ENCODE measurements at regions not wholly inside any gene's neighbourhood (a gene's known extent, or its start where the extent isn't known, plus 50 kb on each side); places are given as distances from the start of the nearest gene placed in this dataset.
"Not testable (repeated sequence)": the region's sequence is repeated elsewhere in the genome, so short reads cannot be mapped to it uniquely, and the experiment has no call there.

DNA sequence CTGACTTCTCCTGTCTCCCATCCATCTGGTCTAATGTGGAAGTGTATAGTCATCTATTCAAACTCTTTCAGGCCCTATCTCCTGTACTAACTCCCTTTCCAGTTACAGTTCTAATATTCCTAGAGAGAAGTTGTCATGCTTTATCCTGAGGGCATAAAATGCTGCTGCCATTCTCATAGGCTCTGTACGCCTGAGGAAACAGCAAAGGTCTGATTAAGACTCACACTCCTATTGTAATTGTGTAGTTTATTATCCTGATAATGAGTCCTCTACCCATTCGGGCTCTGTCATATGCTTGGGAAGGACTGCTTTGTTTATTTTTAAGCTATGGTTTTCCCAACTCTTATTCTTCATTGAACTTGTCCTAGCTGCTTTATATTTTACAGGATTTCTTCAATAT, 290.4 kb downstream of the TMEM38B start:
- no peak for DNase-seq

DNA sequence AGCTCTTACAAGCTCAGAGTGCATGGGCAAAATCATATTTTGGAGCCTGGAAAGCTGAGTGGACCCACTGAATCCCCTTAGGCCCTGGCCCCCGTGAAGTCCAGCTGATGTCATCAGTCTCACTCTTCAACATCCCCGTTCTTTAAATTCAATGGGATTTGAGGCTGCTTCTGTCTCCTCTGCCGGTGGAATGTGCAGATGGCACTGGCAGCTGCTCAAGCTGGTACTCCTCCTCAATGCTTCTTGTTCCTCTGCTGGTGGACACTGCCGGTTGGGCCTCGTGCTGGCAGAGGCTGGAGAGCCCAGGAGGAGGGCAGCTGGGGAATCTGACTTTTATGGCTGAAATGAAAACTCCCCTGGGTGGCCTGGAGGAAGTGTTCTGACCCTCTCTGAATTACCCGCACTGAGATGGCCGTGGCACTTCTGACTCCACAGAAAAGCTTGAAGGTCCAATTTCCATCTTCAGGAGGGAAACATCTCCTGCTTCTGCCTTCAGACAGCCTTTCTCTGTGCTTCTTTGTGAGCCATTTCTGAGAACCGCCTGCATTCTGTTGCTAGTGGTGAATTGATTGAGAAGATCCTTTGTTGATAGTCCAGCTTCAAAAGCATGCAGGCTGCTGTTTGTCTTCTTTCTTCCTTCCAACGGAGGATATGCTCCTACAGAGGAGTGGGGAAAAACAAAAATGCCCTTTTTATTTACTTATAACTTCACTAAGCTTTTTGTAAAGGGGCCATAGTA, 298.9 kb downstream of the TMEM38B start:
- DNase-seq: no peak

DNA sequence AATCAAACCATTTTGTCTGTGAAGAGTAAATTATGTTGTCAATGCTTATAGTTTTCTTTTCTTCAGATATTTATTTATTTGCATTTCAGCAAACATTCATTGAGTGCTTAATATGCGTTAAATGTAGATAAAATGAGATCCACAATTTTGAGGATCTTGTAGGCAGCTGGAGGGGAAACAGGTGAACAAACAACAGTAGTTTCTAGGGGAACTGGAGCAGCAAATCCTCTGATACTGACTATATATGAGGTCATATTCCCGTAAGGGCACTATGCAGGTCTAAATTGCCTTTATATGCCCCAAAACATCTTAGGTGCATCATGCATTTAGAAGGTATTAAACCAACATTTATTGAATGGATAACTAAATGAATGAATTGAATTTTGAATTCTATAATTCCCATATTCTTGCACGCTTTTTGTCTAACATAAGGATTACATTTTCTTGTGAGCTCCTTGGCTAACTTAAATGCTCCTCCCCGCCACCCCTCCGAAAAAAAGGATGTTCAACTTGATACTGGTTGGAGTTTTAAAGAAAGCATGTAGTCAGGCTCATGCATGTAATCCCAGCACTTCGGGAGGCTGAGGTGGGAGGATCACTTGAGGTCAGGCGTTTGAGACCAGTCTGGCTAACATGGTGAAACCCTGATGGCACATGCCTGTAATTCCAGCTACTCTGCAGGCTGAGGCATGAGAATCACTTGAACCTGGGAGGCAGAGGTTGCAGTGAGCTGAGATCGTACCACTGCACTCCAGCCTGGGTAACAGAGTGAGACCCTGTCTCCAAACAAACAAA, 299.8 kb downstream of the TMEM38B start:
- DNase-seq: no peak

DNA sequence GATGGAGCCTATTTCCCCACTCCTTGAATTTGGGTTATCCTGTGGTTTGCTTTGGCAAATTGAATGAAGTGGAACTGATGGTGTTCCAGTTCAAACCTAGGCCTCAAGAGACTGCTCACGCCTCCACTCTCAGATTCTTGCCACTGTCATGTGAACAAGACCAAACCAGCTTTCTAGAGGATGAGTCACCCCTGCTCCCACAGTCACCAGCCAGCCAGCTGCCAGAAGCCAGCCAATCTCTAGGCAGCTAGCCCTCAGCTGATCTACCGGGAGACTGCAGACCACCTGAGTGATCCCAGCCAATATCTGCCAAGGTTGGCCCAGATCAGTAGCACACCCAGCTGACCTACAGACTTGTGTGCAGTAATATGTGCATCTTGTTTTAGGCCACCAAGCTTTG, 300.6 kb downstream of the TMEM38B start:
- DNase-seq: no peak

DNA sequence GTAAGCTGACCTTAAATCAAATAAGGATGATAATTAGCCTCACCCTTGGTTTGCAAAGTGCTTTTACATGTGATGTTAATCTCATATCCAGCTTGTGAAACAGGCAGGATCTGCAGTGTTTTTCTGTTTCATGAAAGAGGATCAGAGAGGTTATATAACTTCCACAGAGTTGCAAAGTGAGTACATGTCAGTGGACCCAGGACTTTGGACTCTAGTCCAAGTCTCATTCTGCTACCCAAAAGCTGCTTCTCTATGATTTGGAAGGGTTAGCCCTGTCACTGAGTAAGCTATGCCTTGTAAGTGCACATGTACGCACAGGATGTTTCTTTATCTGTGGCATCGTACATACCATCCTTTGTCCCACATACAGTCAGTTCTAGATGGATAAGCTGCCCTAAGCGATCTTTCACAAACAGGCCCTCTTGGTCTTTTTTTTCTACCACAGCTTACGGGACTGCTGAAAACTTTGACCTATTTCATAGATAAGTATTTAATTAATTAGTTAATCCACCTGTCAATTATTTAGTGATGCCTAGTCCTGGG, 322.9 kb downstream of the TMEM38B start:
- DNase-seq: no peak

DNA sequence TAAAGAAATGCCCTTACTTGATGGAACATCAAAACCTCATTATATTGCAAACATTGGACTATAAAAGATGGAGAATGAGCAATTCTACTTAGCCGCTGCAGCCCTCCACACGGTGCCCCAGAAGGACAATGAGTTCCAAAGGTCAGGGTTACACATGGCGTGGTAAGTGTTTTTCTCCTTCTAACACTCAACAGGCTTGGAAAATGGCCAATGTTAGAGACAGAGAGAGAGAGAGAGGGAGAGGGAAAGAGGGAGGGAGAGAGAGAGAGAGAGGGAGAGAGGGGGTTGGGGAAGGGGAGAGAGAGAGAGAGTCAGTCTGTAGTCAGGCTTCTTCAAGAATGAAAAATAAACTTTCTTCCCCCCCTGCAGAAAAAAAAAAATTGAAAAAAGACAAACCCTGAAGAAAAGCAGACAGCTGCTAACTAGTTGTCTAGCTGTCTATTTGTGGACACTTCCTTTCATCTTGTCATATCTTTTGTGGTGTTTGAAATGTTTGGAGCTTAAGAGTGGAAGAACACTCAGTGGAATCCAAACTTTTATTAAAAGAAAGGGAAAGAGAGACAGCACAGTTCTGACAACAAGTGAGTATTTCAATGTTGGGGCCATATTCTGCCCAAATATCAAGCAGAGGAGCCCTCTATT, 324.8 kb downstream of the TMEM38B start:
- no peak for DNase-seq

DNA sequence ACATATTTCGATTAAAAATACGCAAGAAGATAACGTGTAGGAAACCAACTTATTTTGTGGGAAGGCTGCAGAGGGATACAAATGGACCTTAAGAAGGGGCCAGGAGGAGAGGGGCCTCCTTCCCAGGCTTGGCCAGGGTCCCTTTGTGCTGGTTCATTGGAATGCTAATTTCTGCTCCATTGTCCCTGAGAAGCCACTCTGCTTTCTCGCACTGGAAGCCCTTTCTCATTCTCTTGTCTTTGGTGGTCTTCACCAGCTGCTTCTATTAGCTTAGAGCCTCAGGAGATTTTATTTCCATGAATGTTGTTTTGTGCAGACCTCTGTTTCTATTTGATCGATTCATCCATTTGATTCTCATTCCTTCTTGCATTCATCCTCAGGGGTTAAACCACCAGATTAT, 325.4 kb downstream of the TMEM38B start:
- no peak for DNase-seq

DNA sequence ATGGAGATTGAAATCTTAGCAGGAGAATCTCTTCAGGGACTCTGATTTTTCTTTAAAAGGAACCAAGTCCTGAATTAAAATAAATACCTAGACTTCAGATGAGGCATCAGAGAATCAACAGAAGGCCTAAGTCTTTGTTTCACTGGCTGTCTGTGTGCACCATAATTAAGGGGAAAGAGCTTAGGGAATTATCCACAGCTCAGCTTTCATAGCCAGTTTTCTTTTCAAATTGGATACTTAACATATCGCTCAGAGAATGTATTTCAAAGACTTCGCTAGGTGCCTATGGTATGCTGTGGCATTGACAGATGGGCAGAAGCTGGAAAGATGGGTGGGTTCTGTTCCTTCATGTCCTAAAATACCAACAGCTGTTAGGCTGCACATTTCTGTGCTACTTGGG, 325.8 kb downstream of the TMEM38B start:
- DNase-seq: no peak

DNA sequence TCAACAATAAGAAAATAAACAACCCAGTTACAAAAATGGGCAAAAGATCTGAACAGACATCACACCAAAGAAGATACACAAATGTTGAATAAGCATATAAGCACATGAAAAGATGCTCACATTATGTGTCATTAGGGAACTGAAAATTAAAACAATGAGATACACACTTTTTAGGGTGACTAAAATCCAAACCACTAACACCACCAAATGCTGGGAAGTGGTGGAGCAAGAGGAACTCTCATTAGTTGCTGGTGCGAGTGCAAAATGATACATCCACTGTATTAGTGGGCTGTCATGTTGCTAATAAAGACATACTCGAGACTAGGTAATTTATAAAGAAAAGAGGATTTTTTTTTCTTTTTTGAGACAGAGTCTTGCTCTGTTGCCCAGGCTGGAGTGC, 329.1 kb downstream of the TMEM38B start:
- no peak for DNase-seq

DNA sequence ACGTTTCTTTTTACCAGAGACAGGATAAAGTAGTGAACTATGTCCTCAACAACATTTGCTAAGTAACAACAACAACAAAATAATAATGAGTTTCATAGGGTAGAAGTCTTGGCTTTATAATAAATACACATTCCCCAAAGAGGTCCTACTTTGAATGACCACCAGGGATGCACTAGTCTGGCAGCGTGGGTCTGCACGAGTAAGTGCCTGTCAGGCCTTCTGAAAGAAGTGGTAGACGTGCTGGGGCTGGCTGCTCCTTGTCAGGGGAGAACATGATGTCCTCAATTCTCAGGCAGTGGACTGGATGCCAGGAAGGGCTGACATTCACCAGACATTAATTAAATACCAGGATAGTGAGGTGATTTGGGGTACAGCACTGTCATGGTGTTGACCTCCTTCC, 331.1 kb downstream of the TMEM38B start:
- DNase-seq: no peak

DNA sequence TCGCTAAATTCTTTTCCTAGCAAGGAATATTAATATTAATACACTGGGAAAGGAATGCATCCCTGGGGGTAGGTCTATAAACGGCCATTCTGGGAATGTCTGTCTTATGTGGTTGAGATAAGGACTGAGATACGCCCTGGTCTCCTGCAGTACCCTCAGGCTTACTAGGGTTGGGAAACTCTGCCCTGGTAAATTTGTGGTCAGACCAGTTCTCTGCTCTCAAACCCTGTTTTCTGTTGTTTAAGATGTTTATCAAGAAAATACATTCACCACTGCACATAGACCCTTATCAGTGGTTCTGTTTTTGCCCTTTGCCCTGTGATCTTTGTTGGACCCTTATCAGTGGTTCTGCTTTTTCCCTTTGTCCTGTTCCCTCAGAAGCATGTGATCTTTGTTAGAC, 335.8 kb downstream of the TMEM38B start:
- DNase-seq: not testable (repeated sequence)

DNA sequence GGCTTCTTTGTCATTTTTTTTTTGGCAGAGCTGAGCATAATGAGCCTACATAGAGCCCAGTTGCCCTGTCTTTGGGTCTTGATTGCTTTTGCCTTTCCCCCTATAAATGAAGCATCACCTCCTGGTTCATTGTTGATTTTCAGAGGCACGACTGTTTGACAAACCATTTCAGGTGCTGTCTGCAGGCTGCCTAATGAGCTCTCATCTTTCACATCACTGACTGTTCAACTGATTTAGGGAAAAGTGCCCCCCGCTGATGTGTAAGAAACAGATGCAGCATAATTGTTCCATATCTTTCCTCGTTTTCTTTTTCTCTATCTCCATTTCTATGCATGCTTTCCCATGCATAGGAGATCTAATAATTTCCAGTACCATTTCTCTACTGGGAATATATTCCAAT, 338.6 kb downstream of the TMEM38B start:
- no peak for DNase-seq

DNA sequence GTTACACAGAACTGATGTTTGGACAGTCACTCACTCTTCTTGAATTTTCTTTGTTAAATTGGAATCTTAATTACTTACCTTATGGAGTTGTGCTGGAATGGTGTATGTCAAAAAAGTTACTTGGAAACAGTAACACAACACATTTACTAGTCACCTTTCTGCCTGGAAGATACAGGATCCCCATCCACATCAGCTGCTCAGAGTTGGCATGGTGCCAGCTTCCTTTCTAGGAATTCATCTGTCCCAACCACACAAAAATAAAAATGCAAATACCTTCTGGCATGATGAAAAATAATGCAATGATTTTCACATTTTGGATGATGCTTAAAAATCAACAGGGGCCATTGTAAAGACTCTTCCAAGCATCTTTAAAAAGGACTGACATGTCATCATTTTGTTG, 341.5 kb downstream of the TMEM38B start:
- DNase-seq: no peak

DNA sequence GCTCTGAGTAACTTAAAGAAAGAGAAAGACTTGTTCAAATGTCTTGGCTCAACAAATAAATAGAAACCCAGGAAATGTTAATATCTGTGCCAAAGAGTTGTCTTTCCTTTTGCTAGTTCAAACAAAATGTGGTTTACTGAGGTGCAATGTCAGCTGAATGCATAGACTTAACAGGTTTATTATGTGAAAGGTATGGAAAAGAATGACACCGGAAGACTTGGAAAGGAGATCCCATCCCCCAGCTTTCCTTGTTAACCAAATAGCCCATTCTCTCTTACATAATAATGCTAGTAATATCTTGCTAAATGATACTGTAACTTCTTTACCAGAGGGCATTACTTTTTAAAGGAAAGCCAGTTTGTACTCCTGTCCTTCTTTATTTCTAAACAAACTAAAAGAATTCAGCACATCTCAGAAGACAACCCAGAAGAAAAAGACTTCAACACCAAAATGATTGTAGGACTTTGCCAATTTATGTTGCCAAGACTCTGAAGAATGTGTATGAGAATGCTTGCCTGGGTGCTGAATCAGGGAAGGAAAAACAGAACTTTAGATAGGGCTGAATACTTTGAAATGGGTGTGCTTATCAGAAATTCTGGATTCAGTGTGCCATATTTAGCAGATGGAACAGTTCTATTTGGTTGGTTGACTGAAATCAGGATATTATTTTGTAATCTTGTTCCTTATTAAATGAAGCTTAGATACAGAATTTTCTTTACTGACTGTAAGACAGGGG, 344.1 kb downstream of the TMEM38B start:
- DNase-seq: no peak

DNA sequence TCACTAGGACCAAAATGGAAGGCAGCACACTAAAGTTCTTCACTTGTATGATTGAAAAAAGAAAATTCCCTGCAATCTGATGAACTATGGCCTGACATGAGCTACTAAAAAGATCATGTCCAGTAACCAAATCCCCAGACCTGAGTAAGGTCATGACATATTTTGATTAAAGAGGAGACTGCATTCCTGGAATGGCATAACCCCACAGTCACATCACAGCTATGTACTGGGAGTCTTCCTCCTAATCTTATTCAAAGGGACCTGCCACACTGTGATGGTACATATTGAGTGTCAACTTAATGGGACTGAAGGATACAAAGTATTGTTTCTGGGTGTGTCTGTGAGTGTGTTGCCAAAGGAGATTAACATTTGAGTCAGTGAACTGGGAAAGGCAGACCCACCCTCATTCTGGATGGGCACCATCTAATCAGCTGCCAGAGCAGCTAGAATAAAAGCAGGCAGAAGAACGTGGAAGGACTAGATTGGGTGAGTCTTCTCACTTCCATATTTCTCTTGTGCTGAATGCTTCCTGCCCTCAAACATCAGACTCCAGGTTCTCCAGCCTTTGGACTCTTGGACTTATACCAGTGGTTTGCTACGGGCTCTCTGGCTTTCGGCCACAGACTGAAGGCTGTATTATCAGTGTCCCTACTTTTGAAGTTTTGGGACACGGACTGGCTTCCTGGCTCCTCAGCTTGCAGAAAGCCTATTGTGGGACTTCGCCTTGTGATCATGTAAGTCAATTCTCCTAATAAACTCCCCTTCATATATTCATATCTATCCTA, 345.0 kb downstream of the TMEM38B start:
- DNase-seq: no peak

DNA sequence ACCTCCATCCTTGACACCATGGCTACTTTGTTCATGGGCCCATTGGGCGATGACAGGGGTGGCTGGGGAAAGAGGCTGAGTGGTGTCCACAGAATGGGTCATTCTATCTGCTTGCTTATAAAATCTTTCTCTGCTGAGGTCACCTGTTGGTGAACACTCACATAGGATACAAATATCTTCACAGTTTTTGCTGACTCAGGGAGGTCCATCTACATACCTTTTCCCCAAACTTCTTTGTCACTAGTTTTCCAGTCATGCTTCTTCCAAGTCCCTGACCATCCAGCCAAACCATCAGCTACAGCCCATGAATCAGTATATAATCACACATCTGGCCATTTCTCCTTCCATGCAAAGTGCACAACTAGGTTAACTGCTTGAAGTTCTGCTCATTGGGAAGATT, 347.6 kb downstream of the TMEM38B start:
- DNase-seq: not testable (repeated sequence)

DNA sequence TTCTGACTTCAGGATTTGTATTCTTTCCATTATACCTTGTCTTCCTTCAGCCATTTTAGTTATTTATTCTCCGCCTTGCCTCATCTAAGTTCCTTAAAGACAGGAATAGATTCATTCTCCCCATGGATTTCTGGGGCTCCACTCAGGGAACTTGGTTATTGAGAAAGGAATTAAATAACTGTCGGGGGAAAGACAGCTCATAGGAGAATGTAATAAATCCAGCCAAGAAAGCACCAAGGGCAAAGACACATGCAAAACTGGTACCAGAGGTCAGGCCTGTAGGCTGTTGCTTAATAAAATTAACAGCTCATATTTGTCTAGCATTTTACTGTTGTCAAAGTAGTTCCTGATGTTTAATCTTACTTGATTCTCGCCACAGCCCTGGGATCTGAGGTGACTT, 357.2 kb downstream of the TMEM38B start:
- DNase-seq: no peak

DNA sequence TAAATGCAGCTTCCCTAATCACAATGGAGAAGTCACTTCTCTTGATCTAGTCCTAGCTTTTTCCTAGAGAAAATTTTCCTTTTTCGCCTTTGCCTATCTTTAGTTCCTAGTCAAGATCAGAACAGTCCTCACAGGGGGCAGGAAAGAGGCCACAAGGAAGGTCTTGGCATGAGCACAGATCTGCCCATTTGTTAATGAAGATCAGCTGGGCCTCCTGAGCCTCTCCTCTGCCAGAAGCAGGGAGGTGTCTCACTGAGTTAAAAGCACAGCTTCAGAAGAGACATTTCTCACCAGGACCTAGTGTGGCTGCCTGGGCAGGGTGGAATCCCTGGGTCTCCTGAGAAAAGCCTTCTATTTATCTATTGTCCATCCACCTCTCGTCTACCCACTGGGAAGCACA, 357.8 kb downstream of the TMEM38B start:
- no peak for DNase-seq

DNA sequence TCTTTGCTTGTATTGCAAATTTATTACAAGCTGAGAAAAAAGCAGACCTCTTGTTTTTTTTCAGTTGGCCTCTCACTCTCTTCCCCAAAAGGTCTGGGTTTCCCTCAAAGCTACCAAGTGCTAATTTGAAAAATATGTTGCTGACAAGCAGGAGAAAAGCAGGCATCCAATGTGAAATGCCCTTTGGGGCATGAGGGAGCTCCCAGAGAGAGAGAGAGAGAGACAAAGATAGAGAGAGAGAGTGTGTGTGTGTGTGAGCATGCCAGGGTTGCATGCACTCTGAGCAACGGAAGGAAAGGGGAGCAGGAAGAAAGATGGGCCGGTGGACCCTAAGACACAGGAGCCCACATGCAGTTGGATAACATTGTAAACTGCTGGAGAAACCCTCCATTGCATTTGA, 358.4 kb downstream of the TMEM38B start:
- no peak for DNase-seq

DNA sequence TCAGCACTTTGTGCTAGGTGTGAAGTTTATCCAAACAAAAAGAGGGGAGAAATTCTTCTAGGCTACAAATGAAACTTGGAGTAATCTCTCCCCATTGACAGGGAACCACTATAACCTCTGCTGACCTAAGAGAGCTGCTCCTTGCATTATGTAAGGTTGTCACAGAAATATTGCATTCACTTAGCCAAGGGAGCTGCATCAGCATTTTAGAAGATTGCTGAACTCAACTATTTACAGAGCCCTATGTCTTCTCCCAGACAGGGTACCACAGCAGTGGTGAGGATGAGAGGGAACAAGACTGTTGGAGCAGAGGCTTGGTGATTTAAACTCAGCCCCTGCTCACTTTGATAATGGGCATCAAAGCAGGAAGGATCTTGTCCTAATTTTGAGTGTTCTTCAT, 362.0 kb downstream of the TMEM38B start:
- no peak for DNase-seq

DNA sequence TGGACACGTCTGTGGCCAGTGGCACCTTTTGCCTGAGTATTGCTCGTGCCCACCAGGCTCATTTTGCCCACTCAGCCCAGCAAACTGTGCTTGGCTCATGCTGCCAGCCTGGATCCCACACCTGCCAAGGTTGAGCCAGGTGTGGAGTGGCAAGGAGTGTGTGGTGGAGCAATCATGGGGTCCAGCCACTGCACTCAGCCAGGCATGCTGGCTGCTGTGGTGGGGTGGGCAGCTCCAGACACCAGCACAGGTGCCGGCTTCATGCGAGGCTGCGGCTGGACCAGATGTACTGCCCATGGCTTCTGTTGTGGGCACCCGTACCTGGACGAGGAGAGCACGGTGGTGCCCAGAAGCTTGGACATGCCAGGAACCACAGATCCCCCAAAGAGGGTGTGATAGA, 364.1 kb downstream of the TMEM38B start:
- no peak for DNase-seq

DNA sequence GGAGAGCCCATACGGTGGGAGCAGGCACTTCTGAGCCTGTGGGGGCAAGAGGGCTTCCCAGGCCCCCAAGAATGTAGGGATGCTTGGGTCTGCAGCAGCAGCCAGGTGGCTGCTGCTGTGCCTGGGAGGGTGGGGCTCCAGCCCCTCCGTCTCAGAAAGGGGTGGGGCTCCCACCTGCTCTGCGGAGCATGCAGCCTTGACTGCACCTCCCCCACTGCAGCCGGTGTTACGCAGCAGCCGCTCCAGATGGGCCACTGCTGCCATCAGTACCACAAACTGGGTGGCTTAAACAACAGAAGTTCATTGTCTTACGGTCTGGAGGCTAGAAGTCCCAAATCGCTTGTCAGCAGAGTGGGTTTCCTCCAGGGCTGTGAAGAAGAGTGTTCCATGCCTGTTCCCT, 365.5 kb downstream of the TMEM38B start:
- DNase-seq: no peak

All from T1000 (cell line).